ENCODE measurements at regions not wholly inside any gene's neighbourhood (a gene's known extent, or its start where the extent isn't known, plus 50 kb on each side); places are given as distances from the start of the nearest gene placed in this dataset.

- no peak for DNase-seq (ENCODE audit: extremely low read depth, low read depth, low spot score)
Observed at GRCh38 chr1:90502696-90503095, 214.4 kb downstream of the BARHL2 start.

GRCh38 chr1:90502194-90502593 lies 214.9 kb downstream of the BARHL2 start:
- DNase-seq (ENCODE audit: extremely low read depth, low read depth, low spot score): no peak

GRCh38 chr1:90501281-90501680 lies 215.8 kb downstream of the BARHL2 start:
- DNase-seq (ENCODE audit: extremely low read depth, low read depth, low spot score): no peak

GRCh38 chr1:90494748-90495282 lies 222.3 kb downstream of the BARHL2 start:
- DNase-seq (ENCODE audit: extremely low read depth, low read depth, low spot score): no peak

GRCh38 chr1:90488451-90488850 lies 228.7 kb downstream of the BARHL2 start:
- DNase-seq (ENCODE audit: extremely low read depth, low read depth, low spot score): no peak

GRCh38 chr1:90486996-90487395 lies 230.1 kb downstream of the BARHL2 start:
- DNase-seq (ENCODE audit: extremely low read depth, low read depth, low spot score): no peak

- DNase-seq (ENCODE audit: extremely low read depth, low read depth, low spot score): no peak
Observed at GRCh38 chr1:90486134-90486824, 230.8 kb downstream of the BARHL2 start.

GRCh38 chr1:90480271-90480835 lies 236.7 kb downstream of the BARHL2 start:
- no peak for DNase-seq (ENCODE audit: extremely low read depth, low read depth, low spot score)

- no peak for DNase-seq (ENCODE audit: extremely low read depth, low read depth, low spot score)
Observed at GRCh38 chr1:90476994-90477393, 240.1 kb downstream of the BARHL2 start.

- no peak for DNase-seq (ENCODE audit: extremely low read depth, low read depth, low spot score)
Observed at GRCh38 chr1:90476411-90476810, 240.7 kb downstream of the BARHL2 start.

- no peak for DNase-seq (ENCODE audit: extremely low read depth, low read depth, low spot score)
Observed at GRCh38 chr1:90475631-90476030, 241.5 kb downstream of the BARHL2 start.

- no peak for DNase-seq (ENCODE audit: extremely low read depth, low read depth, low spot score)
Observed at GRCh38 chr1:90474731-90475130, 242.4 kb downstream of the BARHL2 start.

- no peak for DNase-seq (ENCODE audit: extremely low read depth, low read depth, low spot score)
Observed at GRCh38 chr1:90474158-90474557, 242.9 kb downstream of the BARHL2 start.

- DNase-seq (ENCODE audit: extremely low read depth, low read depth, low spot score): no peak
Observed at GRCh38 chr1:90472775-90473174, 244.3 kb downstream of the BARHL2 start.

GRCh38 chr1:90459570-90459969 lies 257.5 kb downstream of the BARHL2 start:
- DNase-seq (ENCODE audit: extremely low read depth, low read depth, low spot score): no peak

GRCh38 chr1:90457985-90458384 lies 259.1 kb downstream of the BARHL2 start:
- DNase-seq (ENCODE audit: extremely low read depth, low read depth, low spot score): no peak

GRCh38 chr1:90452491-90452890 lies 264.6 kb downstream of the BARHL2 start:
- DNase-seq (ENCODE audit: extremely low read depth, low read depth, low spot score): no peak

- DNase-seq (ENCODE audit: extremely low read depth, low read depth, low spot score): no peak
Observed at GRCh38 chr1:90443354-90443753, 273.7 kb downstream of the BARHL2 start.

- no peak for DNase-seq (ENCODE audit: extremely low read depth, low read depth, low spot score)
Observed at GRCh38 chr1:90435351-90435750, 281.8 kb downstream of the BARHL2 start.

GRCh38 chr1:90434460-90434859 lies 282.6 kb downstream of the BARHL2 start:
- no peak for DNase-seq (ENCODE audit: extremely low read depth, low read depth, low spot score)

- DNase-seq (ENCODE audit: extremely low read depth, low read depth, low spot score): no peak
Observed at GRCh38 chr1:90417126-90417525, 300.0 kb downstream of the BARHL2 start.

GRCh38 chr1:90414201-90414600 lies 302.9 kb downstream of the BARHL2 start:
- DNase-seq (ENCODE audit: extremely low read depth, low read depth, low spot score): no peak
